SHP77 treated with DMSO at 0.1 percent for 48 hours (cell line): ENCODE measurements at regions not wholly inside any gene's neighbourhood (a gene's known extent, or its start where the extent isn't known, plus 50 kb on each side); places are given as distances from the start of the nearest gene placed in this dataset.
A peak's percentile ranks its signal among the peaks of the same experiment; 100 is the strongest.

Experiments used
- DNase-seq: peaks from one replicate; lab custom pipeline; 2025; lab: John Stamatoyannopoulos, UW

GRCh38 chr20:22504829-22505377, 79.5 kb downstream of the FOXA2 start:
- DNase-seq, result no peak

GRCh38 chr20:22503577-22503976, 80.8 kb downstream of the FOXA2 start:
- DNase-seq, result no peak

- peak; percentile 92 for DNase-seq
These were observed 81.6 kb downstream of the FOXA2 start for GRCh38 chr20:22502731-22503191.

DNA sequence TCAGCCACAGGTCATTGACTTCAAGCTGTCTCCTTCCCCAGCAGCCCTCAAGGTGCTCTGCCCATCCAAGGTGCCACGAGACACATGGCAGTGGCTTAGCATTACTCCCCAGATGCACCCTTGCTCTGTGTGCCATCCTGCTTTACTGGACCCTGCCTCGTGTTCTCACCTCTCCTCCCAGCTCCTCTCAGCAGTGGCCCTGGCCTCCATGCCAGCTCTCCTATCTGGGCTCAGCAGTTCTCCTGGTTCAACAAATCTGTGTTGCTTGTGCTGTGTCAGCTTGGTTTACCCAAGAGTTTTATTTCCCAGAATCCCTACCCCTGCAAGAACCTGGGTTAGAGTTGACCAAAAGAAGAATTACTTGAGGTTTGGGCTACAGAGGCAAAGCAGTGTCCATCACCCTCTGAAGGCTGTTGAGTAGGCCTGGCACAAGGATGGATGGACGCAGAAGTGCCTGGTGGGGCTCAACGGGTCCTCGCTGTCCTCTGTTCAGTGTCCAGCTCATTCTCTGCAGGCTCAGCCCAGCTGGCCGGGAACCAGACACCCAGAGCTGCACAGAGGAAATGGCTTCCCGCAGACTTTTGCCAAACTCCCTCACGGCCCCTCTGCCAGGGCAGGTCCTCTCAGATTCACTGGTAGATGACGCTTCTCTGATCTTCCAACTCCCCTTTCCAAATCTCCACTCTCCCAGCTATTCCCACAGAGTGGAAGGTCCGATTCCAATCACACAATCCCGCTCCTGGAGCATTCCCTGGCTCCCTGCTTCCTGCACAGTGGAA, 82.6 kb downstream of the FOXA2 start:
- DNase-seq, result no peak

DNA sequence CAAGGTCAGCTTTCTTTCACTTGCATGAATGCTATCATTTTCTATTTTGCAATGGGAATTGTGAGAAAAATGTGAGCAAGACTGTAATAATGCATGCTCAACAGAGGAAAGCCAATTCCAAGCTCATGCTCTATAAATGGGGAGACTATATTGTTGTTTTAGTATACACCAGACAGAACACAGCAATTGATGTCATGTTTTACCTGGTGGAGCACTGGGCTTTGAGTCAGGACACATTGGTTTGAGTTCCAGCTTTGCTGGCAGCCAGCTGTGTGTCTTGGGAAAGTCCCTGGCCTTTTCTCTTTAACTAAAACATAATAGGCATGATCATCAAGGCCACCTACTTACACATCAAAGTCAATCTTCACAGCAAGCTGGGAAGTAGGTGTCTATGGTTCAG, 83.3 kb downstream of the FOXA2 start:
- no peak for DNase-seq

- DNase-seq, result peak; percentile 100
These were observed 84.7 kb downstream of the FOXA2 start for GRCh38 chr20:22499515-22500166.

GRCh38 chr20:22496817-22497216, 87.6 kb downstream of the FOXA2 start:
- no peak for DNase-seq

GRCh38 chr20:22495789-22496188, 88.6 kb downstream of the FOXA2 start:
- no peak for DNase-seq

GRCh38 chr20:22495172-22495571, 89.2 kb downstream of the FOXA2 start:
- no peak for DNase-seq

DNA sequence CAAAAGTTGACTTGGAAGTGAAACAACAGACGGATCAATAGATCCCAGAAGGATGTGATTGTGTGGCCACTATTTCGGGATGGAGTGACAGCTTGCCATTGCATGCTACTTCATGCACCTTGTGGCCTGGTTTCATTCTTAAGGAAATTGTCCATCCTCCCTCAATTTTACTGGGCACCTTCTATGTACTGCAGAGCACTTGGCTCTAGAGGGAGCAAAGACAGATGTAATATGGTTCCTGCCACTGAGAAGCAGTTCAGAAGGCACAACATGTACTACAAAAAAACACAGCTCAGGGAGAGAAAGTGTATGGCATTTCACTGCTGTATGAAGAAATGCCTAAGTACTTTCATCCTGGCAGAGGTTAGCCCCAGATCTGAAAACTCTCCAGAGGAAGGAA, 91.9 kb downstream of the FOXA2 start:
- DNase-seq, result no peak

DNA sequence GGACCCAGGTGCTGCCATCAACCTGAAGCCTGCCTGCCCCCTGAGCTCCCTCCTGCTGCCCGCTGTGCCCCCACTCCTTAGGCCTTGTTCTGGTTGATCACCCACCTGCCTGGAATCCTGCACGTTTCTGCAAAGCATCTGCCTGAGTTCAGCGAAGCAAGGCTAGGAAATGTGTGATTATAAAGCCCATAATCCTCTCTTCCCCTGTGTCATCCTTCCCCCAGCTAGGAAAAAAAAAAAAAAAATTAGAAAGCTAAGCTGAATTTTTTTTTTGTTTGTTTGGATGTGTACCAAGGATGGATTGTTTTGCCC, 93.2 kb downstream of the FOXA2 start:
- no peak for DNase-seq

DNA sequence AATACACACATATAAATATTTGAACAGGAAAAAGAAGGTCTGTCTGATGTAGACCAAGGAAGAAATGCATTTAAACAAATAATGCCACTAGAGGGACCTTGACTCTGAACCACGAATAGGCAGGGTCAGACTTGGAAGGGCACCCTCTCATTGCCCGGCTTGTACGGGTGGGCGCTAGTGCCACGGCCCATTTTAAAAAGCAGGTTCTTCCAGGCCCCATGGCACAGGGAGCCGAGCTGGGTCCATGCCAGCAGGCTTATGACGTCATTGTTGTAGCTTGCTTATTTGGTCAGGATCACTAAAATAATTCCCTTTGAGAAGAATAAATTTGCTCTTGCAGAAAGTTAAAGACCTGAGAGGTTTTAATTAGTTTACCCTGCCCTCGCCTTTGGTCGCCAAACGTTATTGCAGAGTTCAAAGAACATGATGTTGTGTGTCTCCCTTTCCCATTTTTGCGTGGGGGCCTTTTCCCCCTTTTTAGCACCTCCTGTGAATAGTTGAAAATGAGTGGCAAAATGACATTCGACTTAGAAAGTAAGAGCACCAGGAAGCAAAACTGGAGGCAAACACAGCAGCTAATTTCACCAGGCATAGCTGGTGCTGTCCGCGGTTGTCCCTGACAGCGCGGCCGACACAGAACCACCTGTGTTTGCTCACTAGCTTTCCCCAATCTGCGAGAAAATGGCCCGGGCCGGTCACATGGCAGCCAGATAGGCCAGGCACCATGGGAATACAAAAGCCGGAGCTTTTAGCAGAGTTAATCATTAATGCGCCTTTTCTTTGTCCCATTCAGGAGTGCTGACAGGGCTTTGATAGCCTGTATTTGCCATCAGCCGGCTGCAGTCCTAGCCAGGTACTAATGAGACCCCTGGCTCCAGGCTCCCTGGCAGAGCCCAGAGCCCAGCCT, 93.8 kb downstream of the FOXA2 start:
- DNase-seq, result peak; percentile 99

GRCh38 chr20:22489626-22490286, 94.6 kb downstream of the FOXA2 start:
- DNase-seq, result peak; percentile 78

- no peak for DNase-seq
These were observed 104.0 kb downstream of the FOXA2 start for GRCh38 chr20:22480336-22480735.

- DNase-seq, result no peak
These were observed 108.7 kb downstream of the FOXA2 start for GRCh38 chr20:22475662-22476061.

DNA sequence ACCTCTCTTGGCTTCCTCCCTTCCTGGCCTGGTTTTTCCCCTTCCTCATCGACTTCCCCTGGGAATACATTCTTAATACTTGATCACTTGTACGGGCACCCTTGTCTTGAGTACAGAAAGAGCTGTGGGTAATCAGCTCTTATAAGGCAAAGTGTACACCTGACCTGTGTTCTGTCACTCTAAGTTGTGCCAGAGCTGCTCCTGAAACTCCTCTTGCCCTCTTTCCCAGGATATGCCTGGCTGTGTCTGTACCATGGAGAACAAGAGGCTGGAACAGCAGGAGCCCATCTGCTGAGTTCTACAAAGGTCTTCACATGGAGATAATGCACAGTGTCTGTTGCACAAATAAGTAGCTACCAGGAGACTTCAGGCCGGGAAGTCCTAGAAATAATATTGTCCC, 110.1 kb downstream of the FOXA2 start:
- DNase-seq, result no peak

- no peak for DNase-seq
These were observed 111.1 kb downstream of the FOXA2 start for GRCh38 chr20:22473293-22473692.

- no peak for DNase-seq
These were observed 111.8 kb downstream of the FOXA2 start for GRCh38 chr20:22472447-22473100.

DNA sequence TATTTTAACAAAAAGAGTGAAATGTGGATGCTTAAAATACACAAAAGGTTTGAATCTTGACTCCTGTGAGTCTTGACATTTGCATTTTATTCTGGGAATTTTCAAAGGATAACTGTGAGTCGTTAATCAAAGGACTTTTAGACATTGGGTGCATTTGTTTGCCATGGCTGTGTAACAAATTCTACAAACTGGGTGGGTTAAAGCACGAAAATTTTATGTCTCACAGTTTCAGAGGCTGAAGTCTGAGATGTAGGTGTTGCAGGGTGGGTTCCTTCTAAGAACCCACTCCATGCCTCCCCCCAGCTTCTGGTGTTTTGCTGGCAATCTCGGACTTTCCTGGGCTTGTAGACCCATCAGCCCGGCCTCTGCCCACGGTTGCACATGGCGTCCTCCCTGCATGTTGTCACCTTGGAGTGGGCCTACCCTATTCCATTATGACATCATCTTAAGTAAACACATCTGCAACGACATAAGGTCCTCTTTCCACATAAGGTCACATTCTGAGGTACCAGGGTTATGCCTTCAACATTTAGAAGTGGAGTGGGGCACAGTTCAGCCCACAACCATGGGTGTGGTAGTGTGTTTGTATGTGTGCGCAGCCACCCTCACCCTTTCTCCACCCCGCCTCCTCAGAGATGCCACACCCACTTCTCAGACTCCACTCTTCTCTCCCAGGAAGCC, 113.1 kb downstream of the FOXA2 start:
- DNase-seq, result peak; percentile 91

GRCh38 chr20:22470620-22471026, 113.7 kb downstream of the FOXA2 start:
- DNase-seq, result no peak
